Smooth muscle cell (in vitro differentiated cells): ENCODE measurements at regions not wholly inside any gene's neighbourhood (a gene's known extent, or its start where the extent isn't known, plus 50 kb on each side); places are given as distances from the start of the nearest gene placed in this dataset.

Experiments
- DNase-seq: peaks from one replicate; lab custom pipeline; 2025; ENCODE audit not compliant: unreplicated experiment; lab: John Stamatoyannopoulos, UW
- H2AFZ ChIP-seq: fragments of 200-600 bp; sonication (generic); 2 replicates; pipeline ENCODE4 v1.6.0; 2016; ENCODE audit warnings: antibody characterized with exemption, low read depth, mild to moderate bottlenecking
- H3F3A ChIP-seq: fragments of 200-600 bp; sonication (generic); 2 replicates; pipeline ENCODE4 v1.6.0; 2017; ENCODE audit warnings: antibody characterized with exemption, low read depth
- H3K27ac ChIP-seq: fragments of 200-600 bp; sonication (generic); 2 replicates; pipeline ENCODE4 v1.5.1; 2016; ENCODE audit warnings: low read depth, mild to moderate bottlenecking
- H3K27me3 ChIP-seq: fragments of 200-600 bp; sonication (generic); 2 replicates; pipeline ENCODE4 v1.6.1; 2016; ENCODE audit warnings: low read depth, mild to moderate bottlenecking
- H3K36me3 ChIP-seq: fragments of 200-600 bp; sonication (generic); 2 replicates; pipeline ENCODE4 v1.5.1; 2016; ENCODE audit warnings: low read depth
- H3K4me1 ChIP-seq: fragments of 200-600 bp; sonication (generic); 2 replicates; pipeline ENCODE4 v1.5.1; 2016; ENCODE audit warnings: low read depth
- H3K4me2 ChIP-seq: fragments of 200-600 bp; sonication (generic); 2 replicates; pipeline ENCODE4 v1.6.0; 2016; ENCODE audit warnings: mild to moderate bottlenecking
- H3K4me3 ChIP-seq: fragments of 200-600 bp; sonication (generic); 2 replicates; pipeline ENCODE4 v1.5.1; 2016; ENCODE audit warnings: mild to moderate bottlenecking
- H3K79me2 ChIP-seq: fragments of 200-600 bp; sonication (generic); 2 replicates; pipeline ENCODE4 v1.6.0; 2016; ENCODE audit warnings: low read depth, mild to moderate bottlenecking
- H3K9ac ChIP-seq: fragments of 200-600 bp; sonication (generic); 2 replicates; pipeline ENCODE4 v1.6.0; 2016; ENCODE audit warnings: low read depth
- H3K9me3 ChIP-seq: fragments of 200-600 bp; sonication (generic); replicated peaks from 2 replicates; pipeline ENCODE4 v1.5.1; 2016; ENCODE audit warnings: low read depth
- H4K20me1 ChIP-seq: fragments of 200-600 bp; sonication (generic); 2 replicates; pipeline ENCODE4 v1.6.0; 2016; ENCODE audit warnings: low read depth
- WGBS: methylation state at CpG from one replicate; pipeline ENCODE4 v1.1.7; 2016; ENCODE audit warnings: low lambda C conversion rate; 5-methylcytosine and 5-hydroxymethylcytosine counted together
- TF ChIP-seq, protein P1 (sequence below): fragments of 200-600 bp; sonication (generic); IDR thresholded peaks from 2 replicates; pipeline ENCODE4 v1.5.1; 2017; ENCODE audit warnings: borderline replicate concordance, mild to moderate bottlenecking, antibody characterized with exemption; ENCODE audit not compliant: insufficient read depth, poor library complexity, severe bottlenecking

DNA sequence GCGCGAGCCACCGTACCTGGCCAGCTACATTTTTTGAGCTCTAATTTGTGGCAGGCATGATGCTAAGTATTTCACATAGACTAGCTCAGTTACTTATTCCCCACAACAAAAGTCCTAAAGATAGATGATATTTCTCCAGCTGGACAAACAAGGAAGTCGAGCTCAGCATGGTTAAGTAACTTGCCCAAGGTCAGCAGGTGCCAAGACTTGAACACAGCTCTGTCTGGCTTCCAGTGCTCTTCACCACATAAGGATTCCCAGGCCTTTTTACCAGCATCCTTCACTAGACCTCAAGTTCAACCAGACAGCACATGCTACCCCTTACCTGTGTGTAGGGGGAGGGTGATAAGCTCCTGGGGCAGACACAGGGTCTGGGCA is 177.3 kb upstream of the NCAM1 start:
- no peak overlapping the region for H3K9ac ChIP-seq
- no peaks in the 10 kb centered on the region for H4K20me1 ChIP-seq
- no peaks in the 10 kb centered on the region for H3K36me3 ChIP-seq
- no peaks in the 10 kb centered on the region for H3K79me2 ChIP-seq
- H3K27me3 ChIP-seq, result no peaks in the 10 kb centered on the region
- H3K4me2 ChIP-seq, result no peak overlapping the region
- 94% methylated on average over 4 of the region's 4 CpGs for WGBS
- peaks cover 7% of the 10 kb centered on the region for H3K4me1 ChIP-seq
- H3K4me3 ChIP-seq, result no peak overlapping the region
- TF ChIP-seq, protein P1, sequence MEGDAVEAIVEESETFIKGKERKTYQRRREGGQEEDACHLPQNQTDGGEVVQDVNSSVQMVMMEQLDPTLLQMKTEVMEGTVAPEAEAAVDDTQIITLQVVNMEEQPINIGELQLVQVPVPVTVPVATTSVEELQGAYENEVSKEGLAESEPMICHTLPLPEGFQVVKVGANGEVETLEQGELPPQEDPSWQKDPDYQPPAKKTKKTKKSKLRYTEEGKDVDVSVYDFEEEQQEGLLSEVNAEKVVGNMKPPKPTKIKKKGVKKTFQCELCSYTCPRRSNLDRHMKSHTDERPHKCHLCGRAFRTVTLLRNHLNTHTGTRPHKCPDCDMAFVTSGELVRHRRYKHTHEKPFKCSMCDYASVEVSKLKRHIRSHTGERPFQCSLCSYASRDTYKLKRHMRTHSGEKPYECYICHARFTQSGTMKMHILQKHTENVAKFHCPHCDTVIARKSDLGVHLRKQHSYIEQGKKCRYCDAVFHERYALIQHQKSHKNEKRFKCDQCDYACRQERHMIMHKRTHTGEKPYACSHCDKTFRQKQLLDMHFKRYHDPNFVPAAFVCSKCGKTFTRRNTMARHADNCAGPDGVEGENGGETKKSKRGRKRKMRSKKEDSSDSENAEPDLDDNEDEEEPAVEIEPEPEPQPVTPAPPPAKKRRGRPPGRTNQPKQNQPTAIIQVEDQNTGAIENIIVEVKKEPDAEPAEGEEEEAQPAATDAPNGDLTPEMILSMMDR, result no peak
- H3K9me3 ChIP-seq, result no peaks in the 10 kb centered on the region
- no peak for DNase-seq
- H3F3A ChIP-seq, result peaks cover 42% of the 10 kb centered on the region
- H3K27ac ChIP-seq, result peak overlapping the region; percentile 59
- no peak overlapping the region for H2AFZ ChIP-seq

DNA sequence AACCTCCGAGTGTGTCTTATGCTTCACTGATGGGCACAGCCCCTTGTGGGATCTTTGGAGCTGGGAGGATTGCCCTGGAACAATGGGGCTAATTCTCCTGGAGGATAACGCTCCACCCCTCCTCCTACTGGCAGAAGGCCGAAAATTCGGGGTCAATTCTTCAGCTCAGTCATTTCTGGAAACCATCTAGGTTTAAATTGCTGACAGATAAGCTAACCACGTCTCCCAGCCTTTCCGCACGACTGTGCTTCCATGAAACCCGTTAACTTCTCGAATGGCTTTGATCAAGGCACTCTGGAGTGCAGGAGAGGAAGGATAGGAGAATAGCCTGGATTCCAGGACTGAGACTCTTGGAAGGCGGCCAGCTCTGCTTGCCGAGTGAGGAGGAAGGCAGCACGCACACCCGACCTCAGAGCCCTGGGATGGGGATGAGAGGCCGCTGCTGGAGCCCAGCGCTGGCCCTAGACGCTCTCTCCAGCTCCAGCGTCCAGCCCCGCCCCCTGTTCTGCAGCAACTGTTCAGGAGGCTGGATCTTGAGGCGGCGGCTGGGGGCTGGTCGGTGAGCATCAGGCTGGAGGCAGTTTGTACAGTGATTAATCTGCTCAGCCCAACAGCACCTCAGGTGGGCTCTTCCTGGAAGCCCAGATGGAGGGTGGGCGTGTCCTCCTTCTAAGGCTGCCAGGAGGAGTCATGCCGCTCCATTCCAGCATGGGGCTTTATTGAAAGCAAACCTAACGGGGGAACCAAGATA is 176.7 kb upstream of the NCAM1 start:
- 49% methylated on average over 24 of the region's 24 CpGs for WGBS
- Histone ChIP-seq H3K4me2 (peak overlapping the region; percentile 35), H3K27me3 (no peaks in the 10 kb centered on the region), H3K9me3 (no peaks in the 10 kb centered on the region), H3K4me1 (peaks cover 7% of the 10 kb centered on the region), H3K9ac (no peak overlapping the region), H3K4me3 (no peak overlapping the region), H2AFZ (no peak overlapping the region), H3K79me2 (no peaks in the 10 kb centered on the region), H3K27ac (peak overlapping the region; percentile 59), H3K36me3 (no peaks in the 10 kb centered on the region), H4K20me1 (no peaks in the 10 kb centered on the region), H3F3A (peaks cover 37% of the 10 kb centered on the region)
- TF ChIP-seq, protein P1, result no peak
- no peak for DNase-seq

DNA sequence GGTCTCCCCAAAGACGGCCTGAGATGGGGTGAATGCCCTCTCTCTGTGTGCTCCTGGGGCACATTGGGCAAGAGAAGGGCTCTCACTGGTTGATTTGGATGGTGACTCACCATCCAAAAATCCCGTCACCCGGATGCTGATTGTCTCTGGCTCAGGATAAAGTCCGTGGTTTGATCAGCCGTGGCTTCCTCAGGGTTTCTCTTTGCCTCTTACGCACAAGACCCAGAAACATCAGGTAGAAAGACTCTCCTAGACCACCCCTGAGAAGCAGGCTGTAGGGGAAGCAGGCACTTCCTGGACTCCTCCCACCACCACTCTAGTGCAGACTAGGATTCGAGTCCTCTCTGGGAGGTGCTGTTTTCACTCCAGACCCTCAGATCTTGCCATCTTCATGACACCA is 176.1 kb upstream of the NCAM1 start:
- peak overlapping the region; percentile 35 for H3K4me2 ChIP-seq
- H2AFZ ChIP-seq, result no peak overlapping the region
- TF ChIP-seq, protein P1, result no peak
- no peak overlapping the region for H3K4me3 ChIP-seq
- WGBS, result 42% methylated on average over 7 of the region's 7 CpGs
- H3K27ac ChIP-seq, result peak overlapping the region; percentile 59
- H3F3A ChIP-seq, result peaks cover 30% of the 10 kb centered on the region
- DNase-seq, result no peak
- H3K9me3 ChIP-seq, result no peaks in the 10 kb centered on the region
- H4K20me1 ChIP-seq, result no peaks in the 10 kb centered on the region
- H3K79me2 ChIP-seq, result no peaks in the 10 kb centered on the region
- H3K4me1 ChIP-seq, result peaks cover 7% of the 10 kb centered on the region
- no peak overlapping the region for H3K9ac ChIP-seq
- no peaks in the 10 kb centered on the region for H3K27me3 ChIP-seq
- H3K36me3 ChIP-seq, result no peaks in the 10 kb centered on the region

DNA sequence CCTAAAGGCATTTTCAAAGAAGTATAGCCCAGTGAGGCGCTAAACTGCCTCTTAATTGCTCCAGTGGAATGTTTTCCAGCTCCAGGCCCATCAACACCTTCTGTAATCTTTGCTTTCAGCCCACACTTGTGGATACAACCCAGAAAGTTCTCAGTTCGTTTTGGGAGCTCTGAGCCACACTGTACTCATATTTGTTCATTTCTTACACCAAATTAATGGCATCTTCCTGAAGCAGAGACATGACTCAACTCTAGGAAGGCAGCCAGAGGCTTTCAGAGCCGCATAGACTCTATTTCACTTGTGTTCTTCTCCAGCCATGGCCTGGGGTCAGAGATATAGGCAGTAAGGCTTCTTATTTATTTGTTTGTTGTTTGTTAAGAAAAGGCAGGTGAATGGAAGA is 175.5 kb upstream of the NCAM1 start:
- H4K20me1 ChIP-seq, result no peaks in the 10 kb centered on the region
- H3K36me3 ChIP-seq, result no peaks in the 10 kb centered on the region
- peaks cover 25% of the 10 kb centered on the region for H3F3A ChIP-seq
- no peak overlapping the region for H3K4me3 ChIP-seq
- peaks cover 7% of the 10 kb centered on the region for H3K4me1 ChIP-seq
- H2AFZ ChIP-seq, result no peak overlapping the region
- H3K9me3 ChIP-seq, result no peaks in the 10 kb centered on the region
- no peak for DNase-seq
- WGBS, result 22% methylated on average over 3 of the region's 3 CpGs
- no peak overlapping the region for H3K9ac ChIP-seq
- no peaks in the 10 kb centered on the region for H3K27me3 ChIP-seq
- peak overlapping the region; percentile 59 for H3K27ac ChIP-seq
- H3K79me2 ChIP-seq, result no peaks in the 10 kb centered on the region
- TF ChIP-seq, protein P1, result no peak
- peak overlapping the region; percentile 35 for H3K4me2 ChIP-seq
